ENCODE measurements at regions not wholly inside any gene's neighbourhood (a gene's known extent, or its start where the extent isn't known, plus 50 kb on each side); places are given as distances from the start of the nearest gene placed in this dataset.

GRCh38 chr1:214215583-214215982 lies 65.4 kb upstream of the SMYD2 start:
- H3K79me2 ChIP-seq (replicated peaks; ENCODE audit: insufficient read depth) = no peaks in the 10 kb centered on the region
- Mint-ChIP-seq H3K9me3 (no peaks in the 10 kb centered on the region; the same call in 2 of the 3 replicates), H3K4me1 (peaks cover 19% of the 10 kb centered on the region), H3K27me3 (ENCODE audit: insufficient read depth, low read depth, poor library complexity) (peaks cover 5% of the 10 kb centered on the region), H3K4me3 (no peak overlapping the region), H3K36me3 (ENCODE audit: low read depth) (no peaks in the 10 kb centered on the region), H3K27ac (no peak overlapping the region)
- H3K4me1 ChIP-seq (ENCODE audit: insufficient read depth) = peaks cover 11% of the 10 kb centered on the region
- DNase-seq (ENCODE audit: low spot score) (no peak), ATAC-seq (no peak)
- no peaks in the 10 kb centered on the region for H3K27me3 ChIP-seq (ENCODE audit: insufficient read depth)
- no peak overlapping the region for H3K4me3 ChIP-seq
- TF ChIP-seq STAT1 (IDR thresholded peaks at IDR 0.05; ENCODE audit: unreplicated experiment) = no peak
- TF ChIP-seq ZNF462 (CRISPR knock-in tag; IDR thresholded peaks at IDR 0.05) = no peak
- no peak for TF ChIP-seq EZH2phosphoT487 (IDR thresholded peaks at IDR 0.05; ENCODE audit: unreplicated experiment)
- no peak for TF ChIP-seq EZH2 (IDR thresholded peaks at IDR 0.05; ENCODE audit: low read depth, unreplicated experiment)
- no peak for TF ChIP-seq CTCF (conservative IDR thresholded peaks at IDR 0.05; ENCODE audit: low read depth in 2 of 2)
- TF ChIP-seq ZNF331 (CRISPR knock-in tag; IDR thresholded peaks at IDR 0.05; ENCODE audit: low read depth) = no peak
- no peak for TF ChIP-seq REST (IDR thresholded peaks at IDR 0.05; ENCODE audit: unreplicated experiment)
- TF ChIP-seq ZNF114 (CRISPR knock-in tag; IDR thresholded peaks at IDR 0.05) = no peak
- no peak for TF ChIP-seq CREB1 (CRISPR knock-in tag; IDR thresholded peaks at IDR 0.05; ENCODE audit: low read depth)
- TF ChIP-seq POLR2AphosphoS5 (IDR thresholded peaks at IDR 0.05; ENCODE audit: low read depth) = no peak
- TF ChIP-seq ETS1 (IDR thresholded peaks at IDR 0.05) = no peak
- TF ChIP-seq JUNB (IDR thresholded peaks at IDR 0.05; ENCODE audit: unreplicated experiment) = no peak
- TF ChIP-seq NANOG (IDR thresholded peaks at IDR 0.05; ENCODE audit: borderline replicate concordance) = no peak
- no peak overlapping the region for H2AFZ ChIP-seq
- H3K27ac ChIP-seq (ENCODE audit: low read depth) = no peak overlapping the region
- no peaks in the 10 kb centered on the region for H3K36me3 ChIP-seq (ENCODE audit: insufficient read depth)
- H3F3A ChIP-seq (replicated peaks; ENCODE audit: low read depth) = no peaks in the 10 kb centered on the region
- no peak overlapping the region for H3K4me2 ChIP-seq
- no peaks in the 10 kb centered on the region for H4K20me1 ChIP-seq (replicated peaks; ENCODE audit: insufficient read depth)
- no peaks in the 10 kb centered on the region for H3K9me2 ChIP-seq (ENCODE audit: insufficient read depth)

All from GM23338 (cell line).